A549 (cell line): ENCODE measurements at regions not wholly inside any gene's neighbourhood (a gene's known extent, or its start where the extent isn't known, plus 50 kb on each side); places are given as distances from the start of the nearest gene placed in this dataset.

Source experiments
- ATAC-seq, 2 experiments: fragments of 200-7000 bp in 1 of 2; fragments of >200 bp in 1 of 2; cut with Nextera tagmentation in 1 of 2; cut with Tn5 transposase in 1 of 2; 3 replicates each; pipeline versions ENCODE4 v1.8.0 to v1.9.1; 2018 to 2020; ENCODE audit warnings: mild to moderate bottlenecking in 1 of 2, moderate library complexity in 1 of 2
- CTCF ChIA-PET: fragments of 300-600 bp; sonication (Branson Sonifier 250); formaldehyde crosslinking; extraction: SDS; loops from one replicate; lab custom pipeline; 2021; ENCODE audit warnings: antibody characterized with exemption, inconsistent platforms; lab: Yijun Ruan, JAX
- POLR2A ChIA-PET: fragments of 350-600 bp; formaldehyde crosslinking; extraction: SDS; loops from one replicate; lab custom pipeline; 2021; ENCODE audit warnings: antibody characterized with exemption, inconsistent platforms; lab: Yijun Ruan, JAX
- DNase-seq, 2 experiments: peaks; one replicate each; pipeline versions ENCODE4 v3.0.0 to v3.0.0-alpha.2; 2011 to 2016; ENCODE audit warnings: low read depth in 1 of 2, low spot score in 1 of 2
- FAIRE-seq: peaks from 2 replicates; lab custom pipeline; 2011; peaks lifted over from hg19 to GRCh38; lab: Jason Lieb, UNC
- H3K27ac ChIP-seq, 2 experiments: fragments of >200 bp; sonication (Bioruptor Twin); formaldehyde crosslinking; 3 replicates each; pipeline ENCODE4 v1.5.1; 2016 to 2017
- H3K4me1 ChIP-seq: fragments of >200 bp; sonication (Bioruptor Twin); formaldehyde crosslinking; 3 replicates; pipeline ENCODE4 v1.6.1; 2016
- H3K4me2 ChIP-seq: fragments of >200 bp; sonication (Bioruptor Twin); formaldehyde crosslinking; 3 replicates; pipeline ENCODE4 v1.6.1; 2016
- H3K4me3 ChIP-seq: fragments of >200 bp; sonication (Bioruptor Twin); formaldehyde crosslinking; 3 replicates; pipeline ENCODE4 v1.5.1; 2016
- H3K9me3 ChIP-seq: fragments of >200 bp; sonication (Bioruptor Twin); formaldehyde crosslinking; 3 replicates; pipeline ENCODE4 v1.6.1; 2016
- ATOH8 ChIP-seq: fragments of 250-450 bp; sonication (Bioruptor Pico); IDR thresholded peaks from 2 replicates; pipeline ENCODE4 v1.5.0; 2020; ENCODE audit warnings: low read depth, mild to moderate bottlenecking, moderate library complexity
- BHLHE40 ChIP-seq: IDR thresholded peaks from 2 replicates; pipeline ENCODE4 v1.6.1; 2012; ENCODE audit warnings: low read depth, low read length, inconsistent platforms
- CHD4 ChIP-seq: fragments of 200-600 bp; sonication (generic); IDR thresholded peaks from 2 replicates; pipeline ENCODE4 v1.6.1; 2016; ENCODE audit warnings: antibody characterized with exemption, mild to moderate bottlenecking, borderline replicate concordance
- FOSL2 ChIP-seq, 2 experiments: fragments of 450-650 bp in 1 of 2; fragments of >200 bp in 1 of 2; sonication (Bioruptor Twin) in 1 of 2; formaldehyde crosslinking; IDR thresholded peaks; 2 replicates each; pipeline versions ENCODE4 v1.5.0 to v1.6.1; 2016 to 2020; ENCODE audit warnings: mild to moderate bottlenecking in 1 of 2, moderate library complexity in 1 of 2
- FOXS1 ChIP-seq: fragments of 250-450 bp; sonication (Bioruptor Pico); IDR thresholded peaks from 2 replicates; pipeline ENCODE4 v1.5.0; 2020; ENCODE audit warnings: mild to moderate bottlenecking, moderate library complexity
- GATA3 ChIP-seq: IDR thresholded peaks from 2 replicates; pipeline ENCODE4 v1.6.1; 2012; ENCODE audit warnings: borderline replicate concordance
- HDAC2 ChIP-seq: fragments of 200-600 bp; sonication (generic); IDR thresholded peaks from 2 replicates; pipeline ENCODE4 v1.6.1; 2016
- HES2 ChIP-seq: fragments of >200 bp; sonication (Bioruptor Twin); formaldehyde crosslinking; IDR thresholded peaks from 2 replicates; pipeline ENCODE4 v1.6.1; 2016
- HOXB13 ChIP-seq: fragments of 250-450 bp; sonication (Bioruptor Pico); IDR thresholded peaks from 2 replicates; pipeline ENCODE4 v1.5.0; 2020; ENCODE audit warnings: low read depth, mild to moderate bottlenecking, moderate library complexity
- RAD21 ChIP-seq, 2 experiments: fragments of >200 bp in 1 of 2; sonication (Bioruptor Twin) in 1 of 2; formaldehyde crosslinking in 1 of 2; IDR thresholded peaks in 1 of 2; conservative IDR thresholded peaks in 1 of 2; 2 replicates in 1 of 2; 3 replicates in 1 of 2; pipeline ENCODE4 v1.6.1; 2012 to 2018; ENCODE audit warnings: inconsistent platforms in 1 of 2
- RFX5 ChIP-seq: fragments of 450-650 bp; IDR thresholded peaks from 2 replicates; pipeline ENCODE4 v1.7.1; 2014; ENCODE audit warnings: antibody characterized with exemption, mild to moderate bottlenecking, moderate library complexity
- SREBF2 ChIP-seq: fragments of 450-650 bp; IDR thresholded peaks from 2 replicates; pipeline ENCODE4 v1.6.1; 2014; ENCODE audit warnings: mild to moderate bottlenecking, moderate library complexity
- TP53 ChIP-seq: fragments of 250-450 bp; sonication (Bioruptor Pico); IDR thresholded peaks from 2 replicates; pipeline ENCODE4 v1.5.0; 2021; ENCODE audit warnings: mild to moderate bottlenecking, moderate library complexity
- ZC3H11A ChIP-seq: fragments of 450-650 bp; IDR thresholded peaks from 2 replicates; pipeline ENCODE4 v1.6.1; 2014; ENCODE audit warnings: antibody characterized with exemption, mild to moderate bottlenecking
- ZSCAN20 ChIP-seq: fragments of 250-450 bp; sonication (Bioruptor Pico); IDR thresholded peaks from 2 replicates; pipeline ENCODE4 v1.8.0; 2022; ENCODE audit warnings: mild to moderate bottlenecking, moderate library complexity
- WGBS: methylation state at CpG from one replicate; pipeline ENCODE4 v1.1.6; 2017; ENCODE audit errors: missing lambda C conversion rate; 5-methylcytosine and 5-hydroxymethylcytosine counted together

GRCh38 chr6:151749341-151749740 is 58.1 kb upstream of the ESR1 start (continued):
- TF ChIP-seq HOXB13 (CRISPR knock-in tag), result no peak

- Histone ChIP-seq H3K4me2 (no peak overlapping the region), H3K4me3 (no peak overlapping the region)
- DNase-seq (no peak), ATAC-seq (no peak), FAIRE-seq (no peak)
- WGBS, result 41% methylated on average over 4 of the region's 4 CpGs
- POLR2A ChIA-PET, result no interaction called here
- TF ChIP-seq GATA3 (no peak), FOXS1 (CRISPR knock-in tag) (no peak), ZSCAN20 (CRISPR knock-in tag) (no peak), HES2 (no peak), RFX5 (no peak)
- TF ChIP-seq, all 56 proteins: peak for 0
- Histone ChIP-seq H3K9me3 (no peaks in the 10 kb centered on the region), H3K27ac (no peak overlapping the region), H3K4me1 (no peaks in the 10 kb centered on the region)
- CTCF ChIA-PET, result interaction anchor here (1.1 kb wide), 1 partner anchor 12 kb away, joined by 3 read pairs; no protein-coding TSS in a partner anchor
These were observed 53.9 kb upstream of the ESR1 start for GRCh38 chr6:151753581-151753980.

GRCh38 chr6:151757506-151757955 is 50.0 kb upstream of the ESR1 start:
- no peaks in the 10 kb centered on the region for H3K9me3 ChIP-seq
- TF ChIP-seq CHD4, result no peak
- TF ChIP-seq BHLHE40, result no peak
- no peak for TF ChIP-seq RAD21 (conservative IDR thresholded peaks at IDR 0.05 in 1 of 2, IDR thresholded peaks at IDR 0.05 in 1 of 2)
- TF ChIP-seq FOSL2 (IDR thresholded peaks at IDR 0.05), result no peak
- TF ChIP-seq FOSL2 (CRISPR knock-in tag; IDR thresholded peaks at IDR 0.05), result no peak
- no peak for TF ChIP-seq ZC3H11A
- no peak for TF ChIP-seq SREBF2
- no peak for TF ChIP-seq HDAC2
- no peak for TF ChIP-seq TP53 (CRISPR knock-in tag)
- no peak for TF ChIP-seq ATOH8 (CRISPR knock-in tag)
- no peak for TF ChIP-seq RFX5
- H3K4me1 ChIP-seq, result no peaks in the 10 kb centered on the region
- FAIRE-seq (no peak), DNase-seq (no peak), ATAC-seq (no peak)
- ChIA-PET CTCF (interaction anchor here (0.6 kb wide), 1 partner anchor 534 kb away, joined by 3 read pairs; no protein-coding TSS in a partner anchor), POLR2A (no interaction called here)
- H3K27ac ChIP-seq, result no peak overlapping the region
- H3K4me2 ChIP-seq, result no peak overlapping the region
- WGBS, result 44% methylated on average over 5 of the region's 5 CpGs
- H3K4me3 ChIP-seq, result no peak overlapping the region
